ENCODE measurements at regions not wholly inside any gene's neighbourhood (a gene's known extent, or its start where the extent isn't known, plus 50 kb on each side); places are given as distances from the start of the nearest gene placed in this dataset.

DNA sequence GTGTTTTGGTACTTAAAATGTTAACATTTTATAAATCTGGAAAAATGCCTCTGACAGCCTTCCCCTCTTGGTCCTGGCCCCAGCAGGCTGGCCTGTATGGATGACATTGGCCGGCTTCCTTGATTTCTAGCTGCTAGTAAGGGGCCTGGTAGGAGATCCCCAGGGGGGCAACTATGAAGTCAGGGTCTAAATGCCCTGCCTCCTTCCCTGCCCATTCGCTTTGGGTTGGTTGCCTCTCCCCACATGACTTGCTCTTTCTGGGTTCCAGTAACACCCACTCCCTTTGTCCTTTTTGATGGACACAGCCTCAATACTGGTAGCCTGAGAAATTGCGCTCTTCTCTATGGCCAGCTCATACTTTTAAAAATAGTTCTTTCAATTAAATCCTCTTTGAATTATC is 78.0 kb upstream of the MAD2L1 start:
- Histone ChIP-seq H3K4me1 (no peaks in the 10 kb centered on the region), H3K36me3 (no peaks in the 10 kb centered on the region), H3K9me3 (no peaks in the 10 kb centered on the region), H3K27ac (no peak overlapping the region), H3K4me3 (no peak overlapping the region), H3K27me3 (no peaks in the 10 kb centered on the region)
- no peak for DNase-seq
- TF ChIP-seq POLR2A (IDR thresholded peaks at IDR 0.05) (no peak), EP300 (IDR thresholded peaks at IDR 0.05) (no peak), POLR2AphosphoS5 (IDR thresholded peaks at IDR 0.05) (no peak)
- TF ChIP-seq, protein P1, sequence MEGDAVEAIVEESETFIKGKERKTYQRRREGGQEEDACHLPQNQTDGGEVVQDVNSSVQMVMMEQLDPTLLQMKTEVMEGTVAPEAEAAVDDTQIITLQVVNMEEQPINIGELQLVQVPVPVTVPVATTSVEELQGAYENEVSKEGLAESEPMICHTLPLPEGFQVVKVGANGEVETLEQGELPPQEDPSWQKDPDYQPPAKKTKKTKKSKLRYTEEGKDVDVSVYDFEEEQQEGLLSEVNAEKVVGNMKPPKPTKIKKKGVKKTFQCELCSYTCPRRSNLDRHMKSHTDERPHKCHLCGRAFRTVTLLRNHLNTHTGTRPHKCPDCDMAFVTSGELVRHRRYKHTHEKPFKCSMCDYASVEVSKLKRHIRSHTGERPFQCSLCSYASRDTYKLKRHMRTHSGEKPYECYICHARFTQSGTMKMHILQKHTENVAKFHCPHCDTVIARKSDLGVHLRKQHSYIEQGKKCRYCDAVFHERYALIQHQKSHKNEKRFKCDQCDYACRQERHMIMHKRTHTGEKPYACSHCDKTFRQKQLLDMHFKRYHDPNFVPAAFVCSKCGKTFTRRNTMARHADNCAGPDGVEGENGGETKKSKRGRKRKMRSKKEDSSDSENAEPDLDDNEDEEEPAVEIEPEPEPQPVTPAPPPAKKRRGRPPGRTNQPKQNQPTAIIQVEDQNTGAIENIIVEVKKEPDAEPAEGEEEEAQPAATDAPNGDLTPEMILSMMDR (IDR thresholded peaks at IDR 0.05), result no peak
- 88 to 91% methylated on average over 3 of the region's 3 CpGs for WGBS, 2 donors
- no peak for ATAC-seq (ENCODE audit: low FRiP score in 2 of 2)

DNA sequence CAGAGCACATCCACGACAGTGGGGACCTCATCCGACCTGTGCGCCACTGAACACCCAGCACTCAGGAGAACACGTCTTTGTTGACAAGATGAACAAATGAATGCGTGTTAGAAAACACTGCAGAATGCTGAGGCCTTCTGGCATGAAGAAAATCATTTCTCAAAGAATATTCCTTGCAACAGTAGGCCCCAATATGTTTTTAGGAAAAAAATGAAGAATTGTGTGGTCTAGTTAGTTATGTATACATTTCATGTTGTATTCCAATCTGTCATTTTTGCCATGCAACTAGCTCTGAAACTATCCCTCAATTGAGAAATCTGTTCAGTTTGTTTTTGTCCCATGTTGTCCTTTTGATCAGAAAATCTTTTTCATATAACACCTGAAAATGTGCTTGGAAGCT is 77.4 kb upstream of the MAD2L1 start:
- WGBS, 2 donors, result 75 to 85% methylated on average over 5 of the region's 5 CpGs
- DNase-seq (no peak), ATAC-seq (ENCODE audit: low FRiP score in 2 of 2) (no peak)
- Histone ChIP-seq H3K36me3 (no peaks in the 10 kb centered on the region), H3K27me3 (no peaks in the 10 kb centered on the region), H3K9me3 (no peaks in the 10 kb centered on the region), H3K4me3 (no peak overlapping the region), H3K27ac (no peak overlapping the region), H3K4me1 (no peaks in the 10 kb centered on the region)
- TF ChIP-seq EP300 (IDR thresholded peaks at IDR 0.05) (no peak), POLR2AphosphoS5 (IDR thresholded peaks at IDR 0.05) (no peak), POLR2A (IDR thresholded peaks at IDR 0.05) (no peak)
- TF ChIP-seq, protein P1 (IDR thresholded peaks at IDR 0.05), result no peak

DNA sequence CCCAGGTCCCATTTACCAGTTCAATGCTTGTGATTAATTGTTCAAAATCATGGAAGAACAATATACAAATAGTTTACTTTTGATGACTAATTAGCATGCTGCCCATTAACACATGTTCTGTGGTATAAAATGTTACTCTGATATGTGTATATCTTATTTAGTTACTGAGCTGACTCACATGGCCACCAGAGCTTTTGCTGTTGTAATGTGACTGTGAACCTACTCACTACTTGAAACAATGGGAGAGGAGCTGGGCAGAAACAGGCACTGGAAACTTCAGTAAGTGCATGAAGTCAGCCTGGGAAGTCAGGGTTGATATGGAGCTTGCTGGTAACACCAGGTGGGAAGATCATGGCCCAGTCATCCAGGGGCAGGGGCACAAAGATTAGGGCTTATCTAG is 72.7 kb upstream of the MAD2L1 start:
- Histone ChIP-seq H3K4me1 (no peaks in the 10 kb centered on the region), H3K27ac (no peak overlapping the region), H3K4me3 (no peak overlapping the region), H3K36me3 (no peaks in the 10 kb centered on the region), H3K9me3 (no peaks in the 10 kb centered on the region), H3K27me3 (no peaks in the 10 kb centered on the region)
- no peak for DNase-seq
- ATAC-seq (ENCODE audit: low FRiP score in 2 of 2), result no peak
- TF ChIP-seq POLR2A (IDR thresholded peaks at IDR 0.05) (no peak), EP300 (IDR thresholded peaks at IDR 0.05) (no peak), POLR2AphosphoS5 (IDR thresholded peaks at IDR 0.05) (no peak)
- TF ChIP-seq, protein P1 (IDR thresholded peaks at IDR 0.05), result no peak

DNA sequence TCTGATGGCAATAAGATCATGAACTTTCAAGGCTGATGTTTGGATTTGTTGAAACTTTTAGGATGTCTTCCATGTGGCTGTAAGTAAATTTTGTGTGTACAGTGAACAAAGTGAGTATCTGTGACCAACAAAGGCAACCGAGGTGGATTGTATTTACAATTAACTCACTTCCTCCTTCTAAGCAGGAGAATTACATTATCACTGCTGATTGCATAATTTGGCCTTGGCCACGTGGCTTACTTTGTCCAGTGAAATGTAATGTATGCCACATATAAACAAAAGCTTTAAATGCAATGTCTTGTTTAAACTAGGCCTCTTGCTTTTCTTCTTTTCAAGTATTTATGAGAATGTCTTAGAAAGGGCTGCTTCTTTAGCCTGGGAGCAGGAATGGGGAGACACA is 66.3 kb upstream of the MAD2L1 start:
- no peak for DNase-seq
- Histone ChIP-seq H3K27me3 (no peaks in the 10 kb centered on the region), H3K4me1 (no peaks in the 10 kb centered on the region), H3K36me3 (no peaks in the 10 kb centered on the region), H3K9me3 (no peaks in the 10 kb centered on the region), H3K27ac (no peak overlapping the region), H3K4me3 (no peak overlapping the region)
- ATAC-seq (ENCODE audit: low FRiP score in 2 of 2), result no peak
- TF ChIP-seq, protein P1 (IDR thresholded peaks at IDR 0.05), result no peak
- WGBS, 2 donors, result 9 to 22% methylated on average over 2 of the region's 2 CpGs

DNA sequence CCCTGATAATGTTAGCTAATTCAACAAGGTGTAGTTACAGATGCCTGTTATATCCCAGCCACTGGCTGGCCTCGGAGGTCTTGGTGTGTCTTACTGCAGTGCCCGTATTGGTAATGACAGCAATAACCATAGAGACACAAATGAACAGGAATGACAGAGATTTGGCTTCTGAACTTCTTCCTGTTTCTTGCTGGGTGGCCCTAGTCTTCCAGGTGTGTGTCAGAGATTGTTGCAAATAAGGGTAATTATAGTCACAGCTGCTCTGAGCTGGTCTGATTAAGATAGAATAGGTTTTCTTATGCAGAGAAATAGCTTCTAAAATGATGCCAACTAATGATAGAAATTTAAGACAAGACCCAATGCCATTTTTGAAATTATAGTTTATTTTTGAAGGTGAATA is 64.1 kb upstream of the MAD2L1 start:
- H3K36me3 ChIP-seq, result no peaks in the 10 kb centered on the region
- WGBS, 2 donors, result 70 to 71% methylated on average over 2 of the region's 2 CpGs
- no peaks in the 10 kb centered on the region for H3K4me1 ChIP-seq
- no peak overlapping the region for H3K4me3 ChIP-seq
- TF ChIP-seq EP300 (IDR thresholded peaks at IDR 0.05) (no peak), POLR2AphosphoS5 (IDR thresholded peaks at IDR 0.05) (no peak), POLR2A (IDR thresholded peaks at IDR 0.05) (no peak)
- TF ChIP-seq, protein P1 (IDR thresholded peaks at IDR 0.05), result no peak
- H3K9me3 ChIP-seq, result no peaks in the 10 kb centered on the region
- ATAC-seq (ENCODE audit: low FRiP score in 2 of 2) (no peak), DNase-seq (no peak)
- no peaks in the 10 kb centered on the region for H3K27me3 ChIP-seq
- H3K27ac ChIP-seq, result no peak overlapping the region
